ENCODE measurements at regions not wholly inside any gene's neighbourhood (a gene's known extent, or its start where the extent isn't known, plus 50 kb on each side); places are given as distances from the start of the nearest gene placed in this dataset.

DNA sequence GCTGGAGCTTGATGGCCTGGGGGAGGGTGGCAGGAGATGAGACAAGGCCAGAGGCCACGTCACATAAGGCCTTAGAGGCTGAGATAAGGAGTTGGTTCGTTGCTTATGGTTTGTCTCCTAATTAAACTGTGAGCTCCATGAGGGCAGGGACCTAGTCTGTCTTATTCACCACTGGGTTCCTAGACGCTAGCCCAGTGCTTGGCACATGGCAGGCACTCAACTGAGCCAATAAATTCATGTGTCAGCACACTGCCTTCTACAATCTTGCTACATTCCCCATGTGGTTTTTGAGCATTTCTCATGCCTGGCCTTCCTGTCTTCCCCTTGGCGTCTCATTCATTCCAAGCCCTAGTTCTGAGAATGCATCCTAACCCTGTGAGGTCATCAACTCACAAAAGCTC lies 92.5 kb upstream of the MED13L start:
- TF ChIP-seq, protein P1, sequence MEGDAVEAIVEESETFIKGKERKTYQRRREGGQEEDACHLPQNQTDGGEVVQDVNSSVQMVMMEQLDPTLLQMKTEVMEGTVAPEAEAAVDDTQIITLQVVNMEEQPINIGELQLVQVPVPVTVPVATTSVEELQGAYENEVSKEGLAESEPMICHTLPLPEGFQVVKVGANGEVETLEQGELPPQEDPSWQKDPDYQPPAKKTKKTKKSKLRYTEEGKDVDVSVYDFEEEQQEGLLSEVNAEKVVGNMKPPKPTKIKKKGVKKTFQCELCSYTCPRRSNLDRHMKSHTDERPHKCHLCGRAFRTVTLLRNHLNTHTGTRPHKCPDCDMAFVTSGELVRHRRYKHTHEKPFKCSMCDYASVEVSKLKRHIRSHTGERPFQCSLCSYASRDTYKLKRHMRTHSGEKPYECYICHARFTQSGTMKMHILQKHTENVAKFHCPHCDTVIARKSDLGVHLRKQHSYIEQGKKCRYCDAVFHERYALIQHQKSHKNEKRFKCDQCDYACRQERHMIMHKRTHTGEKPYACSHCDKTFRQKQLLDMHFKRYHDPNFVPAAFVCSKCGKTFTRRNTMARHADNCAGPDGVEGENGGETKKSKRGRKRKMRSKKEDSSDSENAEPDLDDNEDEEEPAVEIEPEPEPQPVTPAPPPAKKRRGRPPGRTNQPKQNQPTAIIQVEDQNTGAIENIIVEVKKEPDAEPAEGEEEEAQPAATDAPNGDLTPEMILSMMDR (conservative IDR thresholded peaks at IDR 0.05; ENCODE audit: low read depth, low read length): no peak
- DNase-seq (ENCODE audit: low read depth): peak; percentile 41
- no peak overlapping the region for H3K4me3 ChIP-seq (ENCODE audit: low read depth, low read length)

GRCh38 chr12:116370886-116371580 lies 93.5 kb upstream of the MED13L start:
- TF ChIP-seq, protein P1 (conservative IDR thresholded peaks at IDR 0.05; ENCODE audit: low read depth, low read length): no peak
- no peak for DNase-seq (ENCODE audit: low read depth)
- no peak overlapping the region for H3K4me3 ChIP-seq (ENCODE audit: low read depth, low read length)

GRCh38 chr12:116372815-116373214 lies 95.3 kb upstream of the MED13L start:
- no peak for DNase-seq (ENCODE audit: low read depth)
- no peak overlapping the region for H3K4me3 ChIP-seq (ENCODE audit: low read depth, low read length)
- TF ChIP-seq, protein P1 (conservative IDR thresholded peaks at IDR 0.05; ENCODE audit: low read depth, low read length): no peak

DNA sequence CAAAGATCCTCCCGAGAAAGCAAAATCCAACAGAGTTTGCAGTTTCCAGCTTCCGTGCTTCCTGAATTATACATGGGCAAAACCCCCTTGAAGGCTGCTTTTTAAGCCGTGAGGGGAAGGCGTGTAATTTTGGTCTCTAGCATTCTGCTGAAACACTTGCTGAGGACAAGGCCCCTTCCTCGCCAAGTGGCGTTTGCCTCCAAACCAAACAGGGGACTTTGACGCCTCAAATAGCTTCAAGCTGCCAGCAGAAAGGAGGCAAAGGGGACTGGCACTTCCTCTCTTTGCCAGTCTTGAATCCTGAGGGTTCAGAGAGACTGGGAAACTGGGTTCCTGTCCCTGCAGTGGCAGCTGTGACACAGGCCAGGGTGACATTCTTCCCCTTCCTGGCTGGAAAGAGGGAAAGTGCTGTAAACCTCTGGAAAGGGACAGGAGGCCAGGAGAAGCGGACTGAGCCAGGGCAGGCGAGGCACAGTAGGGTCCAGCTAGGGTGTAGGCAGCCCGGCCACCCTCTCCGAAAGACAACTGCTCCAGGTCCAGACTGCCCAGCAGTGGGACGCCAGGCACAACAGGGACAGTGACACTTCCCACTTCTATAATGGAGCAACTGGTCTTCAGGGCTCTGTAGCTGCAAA lies 96.2 kb upstream of the MED13L start:
- no peak for DNase-seq (ENCODE audit: low read depth)
- TF ChIP-seq, protein P1 (conservative IDR thresholded peaks at IDR 0.05; ENCODE audit: low read depth, low read length): no peak
- no peak overlapping the region for H3K4me3 ChIP-seq (ENCODE audit: low read depth, low read length)

GRCh38 chr12:116374207-116374606 lies 96.7 kb upstream of the MED13L start:
- H3K4me3 ChIP-seq (ENCODE audit: low read depth, low read length): no peak overlapping the region
- TF ChIP-seq, protein P1 (conservative IDR thresholded peaks at IDR 0.05; ENCODE audit: low read depth, low read length): no peak
- DNase-seq (ENCODE audit: low read depth): no peak

DNA sequence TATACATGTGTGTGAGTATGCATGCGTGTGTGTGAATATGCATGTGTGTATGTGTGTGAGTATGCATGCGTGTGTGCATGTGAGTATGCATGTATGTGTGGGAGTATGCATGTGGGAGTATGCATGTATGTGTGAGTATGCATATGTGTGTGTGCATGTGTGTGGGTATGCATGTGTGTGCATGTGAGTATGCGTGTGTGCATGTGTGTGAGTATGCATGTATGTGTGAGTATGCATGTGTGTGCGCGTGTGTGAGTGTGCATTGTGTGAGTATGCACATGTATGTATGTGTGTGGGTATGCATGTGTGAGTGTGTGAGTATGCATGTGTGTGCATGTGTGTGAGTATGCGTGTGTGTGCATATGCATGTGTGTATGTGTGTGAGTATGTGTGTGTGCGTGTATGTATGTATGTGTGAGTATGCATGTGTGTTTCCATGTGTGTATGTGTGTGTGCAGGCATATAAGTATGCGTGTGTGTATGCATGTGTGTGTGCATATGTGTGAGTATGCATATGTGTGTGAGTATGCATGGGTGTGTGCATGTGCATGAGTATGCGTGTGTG lies 97.9 kb upstream of the MED13L start:
- no peak for DNase-seq (ENCODE audit: low read depth)
- TF ChIP-seq, protein P1 (conservative IDR thresholded peaks at IDR 0.05; ENCODE audit: low read depth, low read length): no peak
- H3K4me3 ChIP-seq (ENCODE audit: low read depth, low read length): no peak overlapping the region
